K562 (cell line): ENCODE measurements at regions not wholly inside any gene's neighbourhood (a gene's known extent, or its start where the extent isn't known, plus 50 kb on each side); places are given as distances from the start of the nearest gene placed in this dataset.

Source experiments
- ATF7 ChIP-seq: fragments of 450-650 bp; IDR thresholded peaks from 2 replicates; pipeline ENCODE4 v1.7.1; 2014; ENCODE audit warnings: mild to moderate bottlenecking, moderate library complexity
- CHD1 ChIP-seq: fragments of 200-600 bp; sonication (generic); IDR thresholded peaks from one replicate; pipeline ENCODE4 v1.6.1; 2012; ENCODE audit warnings: mild to moderate bottlenecking, moderate library complexity, low read length, inconsistent platforms
- DPF2 ChIP-seq: fragments of 450-650 bp; IDR thresholded peaks from 2 replicates; pipeline ENCODE4 v1.6.1; 2016
- ETV1 ChIP-seq: fragments of 450-650 bp; conservative IDR thresholded peaks from 2 replicates; pipeline ENCODE4 v1.6.1; 2016; ENCODE audit warnings: missing genetic modification characterization, control low read depth, low read depth, missing compliant biosample characterization
- HDAC6 ChIP-seq: IDR thresholded peaks from 2 replicates; pipeline ENCODE4 v1.6.1; 2012; ENCODE audit warnings: low read depth, mild to moderate bottlenecking, control low read depth, inconsistent platforms, low read length, moderate library complexity
- HMG20A ChIP-seq: fragments of 450-650 bp; formaldehyde crosslinking; conservative IDR thresholded peaks from 2 replicates; pipeline ENCODE4 v1.4.0; 2020; ENCODE audit warnings: mild to moderate bottlenecking, mixed read lengths
- HMG20B ChIP-seq: fragments of 250-450 bp; sonication (Bioruptor Pico); IDR thresholded peaks from 2 replicates; pipeline ENCODE4 v1.5.0; 2021; ENCODE audit warnings: mild to moderate bottlenecking
- KLF6 ChIP-seq: fragments of 250-450 bp; sonication (Bioruptor Pico); IDR thresholded peaks from 2 replicates; pipeline ENCODE4 v1.4.0; 2020; ENCODE audit warnings: mild to moderate bottlenecking, moderate library complexity, borderline replicate concordance
- MAZ ChIP-seq, 2 experiments: fragments of 450-650 bp in 1 of 2; sonication (generic) in 1 of 2; formaldehyde crosslinking; IDR thresholded peaks in 1 of 2; conservative IDR thresholded peaks in 1 of 2; 2 replicates each; pipeline versions ENCODE4 v1.4.0 to v1.5.0; 2020; ENCODE audit warnings: mild to moderate bottlenecking in 1 of 2, missing genetic modification reagents in 1 of 2
- THRAP3 ChIP-seq: fragments of 450-650 bp; IDR thresholded peaks from 2 replicates; pipeline ENCODE4 v1.6.1; 2016; ENCODE audit warnings: mild to moderate bottlenecking, inconsistent platforms, borderline replicate concordance
- ZBTB1 ChIP-seq: sonication (generic); formaldehyde crosslinking; IDR thresholded peaks from 2 replicates; pipeline ENCODE4 v1.8.1; 2023; ENCODE audit warnings: missing genetic modification reagents, low read depth, mild to moderate bottlenecking, borderline replicate concordance
- ZFP30 ChIP-seq: fragments of 250-450 bp; sonication (Bioruptor Pico); IDR thresholded peaks from 2 replicates; pipeline ENCODE4 v1.8.0; 2022; ENCODE audit warnings: moderate library complexity, mild to moderate bottlenecking, inconsistent platforms, borderline replicate concordance
- ZNF121 ChIP-seq: sonication (generic); formaldehyde crosslinking; conservative IDR thresholded peaks from 2 replicates; pipeline ENCODE4 v1.8.0; 2022; ENCODE audit warnings: missing genetic modification reagents
- ZNF431 ChIP-seq: sonication (generic); formaldehyde crosslinking; IDR thresholded peaks from 2 replicates; pipeline ENCODE4 v1.8.0; 2022; ENCODE audit warnings: mild to moderate bottlenecking, missing genetic modification reagents
- TF ChIP-seq, protein P1 (sequence below): fragments of 450-650 bp; formaldehyde crosslinking; IDR thresholded peaks from 2 replicates; pipeline ENCODE4 v1.4.0; 2020; ENCODE audit warnings: mild to moderate bottlenecking, mixed read lengths
- TF ChIP-seq, protein P2 (sequence below): fragments of 450-650 bp; IDR thresholded peaks from 2 replicates; pipeline ENCODE4 v1.6.1; 2016; ENCODE audit warnings: low read depth
- TF ChIP-seq, protein P3 (sequence below): fragments of 250-450 bp; sonication (Bioruptor Pico); IDR thresholded peaks from 2 replicates; pipeline ENCODE4 v1.4.0; 2020; ENCODE audit warnings: borderline replicate concordance

DNA sequence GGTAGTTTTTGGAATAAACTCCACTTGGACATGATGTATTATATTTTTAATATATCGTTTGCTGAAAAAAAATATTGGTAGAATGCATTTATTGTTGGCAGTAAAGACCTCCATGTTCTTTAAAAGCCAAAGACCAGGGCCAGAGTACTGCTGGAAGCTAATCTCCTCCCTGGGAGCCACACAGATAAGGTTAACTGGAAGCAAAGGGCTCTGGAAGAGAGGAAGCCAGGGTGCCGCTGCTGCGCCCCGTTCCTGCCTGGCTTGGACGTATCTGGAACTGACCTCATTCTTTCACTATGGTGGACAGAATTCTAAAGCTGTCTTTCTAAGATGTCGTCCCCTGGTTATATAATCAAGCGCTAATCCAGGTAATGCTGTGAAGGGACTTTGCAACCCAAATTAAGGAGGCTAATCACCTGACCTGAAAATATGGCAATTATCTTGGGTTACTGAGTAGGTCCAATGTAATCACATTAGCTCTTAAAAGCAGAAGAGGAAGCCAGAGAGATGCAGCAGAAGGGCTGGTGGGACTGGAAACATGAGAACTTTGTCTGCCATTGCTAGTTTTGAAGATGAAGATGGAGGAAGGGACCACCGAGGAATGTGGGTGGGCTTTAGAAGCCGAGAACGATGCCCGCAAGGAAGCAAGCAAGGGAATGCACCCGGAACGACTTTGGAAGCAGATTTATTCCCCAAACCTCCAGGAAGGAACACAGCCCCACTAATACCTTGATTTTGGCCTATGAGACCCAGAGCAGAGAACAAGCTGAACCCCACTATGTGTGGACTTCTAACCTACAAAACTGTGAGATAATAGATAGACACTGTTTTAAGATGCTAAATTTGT, 167.7 kb upstream of the KCNJ15 start (continued):
- TF ChIP-seq KLF6 (CRISPR knock-in tag) (no peak), THRAP3 (no peak), HDAC6 (no peak), ZNF121 (CRISPR knock-in tag) (no peak), ZBTB1 (no peak), HMG20A (CRISPR knock-in tag) (no peak), ETV1 (tag) (no peak), ATF7 (peak; percentile 42; the same call in 1 of the 2 replicates), HMG20B (CRISPR knock-in tag) (no peak), ZNF431 (CRISPR knock-in tag) (0 out of 2 replicates have a peak, but pooled peaks have one; percentile 27), CHD1 (peak; percentile 37), DPF2 (no peak; the same call in 1 of the 2 replicates), MAZ (CRISPR knock-in tag; conservative IDR thresholded peaks at IDR 0.05 in 1 of 2, IDR thresholded peaks at IDR 0.05 in 1 of 2) (0 out of 4 replicates have a peak, but pooled peaks of 1 of the 2 experiments have one; percentile 18), ZFP30 (CRISPR knock-in tag) (no peak)
- TF ChIP-seq, protein P1, sequence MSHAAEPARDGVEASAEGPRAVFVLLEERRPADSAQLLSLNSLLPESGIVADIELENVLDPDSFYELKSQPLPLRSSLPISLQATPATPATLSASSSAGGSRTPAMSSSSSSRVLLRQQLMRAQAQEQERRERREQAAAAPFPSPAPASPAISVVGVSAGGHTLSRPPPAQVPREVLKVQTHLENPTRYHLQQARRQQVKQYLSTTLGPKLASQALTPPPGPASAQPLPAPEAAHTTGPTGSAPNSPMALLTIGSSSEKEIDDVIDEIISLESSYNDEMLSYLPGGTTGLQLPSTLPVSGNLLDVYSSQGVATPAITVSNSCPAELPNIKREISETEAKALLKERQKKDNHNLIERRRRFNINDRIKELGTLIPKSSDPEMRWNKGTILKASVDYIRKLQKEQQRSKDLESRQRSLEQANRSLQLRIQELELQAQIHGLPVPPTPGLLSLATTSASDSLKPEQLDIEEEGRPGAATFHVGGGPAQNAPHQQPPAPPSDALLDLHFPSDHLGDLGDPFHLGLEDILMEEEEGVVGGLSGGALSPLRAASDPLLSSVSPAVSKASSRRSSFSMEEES (CRISPR knock-in tag): no peak
- TF ChIP-seq, protein P2, sequence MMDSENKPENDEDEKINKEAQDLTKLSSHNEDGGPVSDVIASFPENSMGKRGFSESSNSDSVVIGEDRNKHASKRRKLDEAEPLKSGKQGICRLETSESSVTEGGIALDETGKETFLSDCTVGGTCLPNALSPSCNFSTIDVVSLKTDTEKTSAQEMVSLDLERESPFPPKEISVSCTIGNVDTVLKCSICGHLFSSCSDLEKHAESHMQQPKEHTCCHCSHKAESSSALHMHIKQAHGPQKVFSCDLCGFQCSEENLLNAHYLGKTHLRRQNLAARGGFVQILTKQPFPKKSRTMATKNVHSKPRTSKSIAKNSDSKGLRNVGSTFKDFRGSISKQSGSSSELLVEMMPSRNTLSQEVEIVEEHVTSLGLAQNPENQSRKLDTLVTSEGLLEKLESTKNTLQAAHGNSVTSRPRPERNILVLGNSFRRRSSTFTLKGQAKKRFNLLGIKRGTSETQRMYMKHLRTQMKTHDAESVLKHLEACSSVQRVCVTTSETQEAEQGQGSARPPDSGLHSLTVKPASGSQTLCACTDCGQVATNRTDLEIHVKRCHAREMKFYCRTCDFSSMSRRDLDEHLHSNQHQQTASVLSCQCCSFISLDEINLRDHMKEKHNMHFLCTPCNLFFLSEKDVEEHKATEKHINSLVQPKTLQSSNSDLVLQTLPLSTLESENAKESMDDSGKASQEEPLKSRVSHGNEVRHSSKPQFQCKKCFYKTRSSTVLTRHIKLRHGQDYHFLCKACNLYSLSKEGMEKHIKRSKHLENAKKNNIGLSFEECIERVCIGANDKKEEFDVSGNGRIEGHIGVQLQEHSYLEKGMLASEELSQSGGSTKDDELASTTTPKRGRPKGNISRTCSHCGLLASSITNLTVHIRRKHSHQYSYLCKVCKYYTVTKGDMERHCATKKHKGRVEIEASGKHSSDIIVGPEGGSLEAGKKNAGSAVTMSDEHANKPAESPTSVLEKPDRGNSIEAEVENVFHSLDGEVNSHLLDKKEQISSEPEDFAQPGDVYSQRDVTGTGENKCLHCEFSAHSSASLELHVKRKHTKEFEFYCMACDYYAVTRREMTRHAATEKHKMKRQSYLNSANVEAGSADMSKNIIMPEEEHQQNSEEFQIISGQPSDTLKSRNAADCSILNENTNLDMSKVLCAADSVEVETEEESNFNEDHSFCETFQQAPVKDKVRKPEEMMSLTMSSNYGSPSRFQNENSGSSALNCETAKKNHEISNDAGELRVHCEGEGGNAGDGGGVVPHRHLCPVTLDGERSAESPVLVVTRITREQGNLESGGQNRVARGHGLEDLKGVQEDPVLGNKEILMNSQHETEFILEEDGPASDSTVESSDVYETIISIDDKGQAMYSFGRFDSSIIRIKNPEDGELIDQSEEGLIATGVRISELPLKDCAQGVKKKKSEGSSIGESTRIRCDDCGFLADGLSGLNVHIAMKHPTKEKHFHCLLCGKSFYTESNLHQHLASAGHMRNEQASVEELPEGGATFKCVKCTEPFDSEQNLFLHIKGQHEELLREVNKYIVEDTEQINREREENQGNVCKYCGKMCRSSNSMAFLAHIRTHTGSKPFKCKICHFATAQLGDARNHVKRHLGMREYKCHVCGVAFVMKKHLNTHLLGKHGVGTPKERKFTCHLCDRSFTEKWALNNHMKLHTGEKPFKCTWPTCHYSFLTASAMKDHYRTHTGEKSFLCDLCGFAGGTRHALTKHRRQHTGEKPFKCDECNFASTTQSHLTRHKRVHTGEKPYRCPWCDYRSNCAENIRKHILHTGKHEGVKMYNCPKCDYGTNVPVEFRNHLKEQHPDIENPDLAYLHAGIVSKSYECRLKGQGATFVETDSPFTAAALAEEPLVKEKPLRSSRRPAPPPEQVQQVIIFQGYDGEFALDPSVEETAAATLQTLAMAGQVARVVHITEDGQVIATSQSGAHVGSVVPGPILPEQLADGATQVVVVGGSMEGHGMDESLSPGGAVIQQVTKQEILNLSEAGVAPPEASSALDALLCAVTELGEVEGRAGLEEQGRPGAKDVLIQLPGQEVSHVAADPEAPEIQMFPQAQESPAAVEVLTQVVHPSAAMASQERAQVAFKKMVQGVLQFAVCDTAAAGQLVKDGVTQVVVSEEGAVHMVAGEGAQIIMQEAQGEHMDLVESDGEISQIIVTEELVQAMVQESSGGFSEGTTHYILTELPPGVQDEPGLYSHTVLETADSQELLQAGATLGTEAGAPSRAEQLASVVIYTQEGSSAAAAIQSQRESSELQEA: no peak
- TF ChIP-seq, protein P3, sequence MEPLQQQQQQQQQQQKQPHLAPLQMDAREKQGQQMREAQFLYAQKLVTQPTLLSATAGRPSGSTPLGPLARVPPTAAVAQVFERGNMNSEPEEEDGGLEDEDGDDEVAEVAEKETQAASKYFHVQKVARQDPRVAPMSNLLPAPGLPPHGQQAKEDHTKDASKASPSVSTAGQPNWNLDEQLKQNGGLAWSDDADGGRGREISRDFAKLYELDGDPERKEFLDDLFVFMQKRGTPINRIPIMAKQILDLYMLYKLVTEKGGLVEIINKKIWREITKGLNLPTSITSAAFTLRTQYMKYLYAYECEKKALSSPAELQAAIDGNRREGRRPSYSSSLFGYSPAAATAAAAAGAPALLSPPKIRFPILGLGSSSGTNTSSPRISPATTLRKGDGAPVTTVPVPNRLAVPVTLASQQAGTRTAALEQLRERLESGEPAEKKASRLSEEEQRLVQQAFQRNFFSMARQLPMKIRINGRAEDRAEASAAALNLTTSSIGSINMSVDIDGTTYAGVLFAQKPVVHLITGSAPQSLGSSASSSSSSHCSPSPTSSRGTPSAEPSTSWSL (CRISPR knock-in tag): no peak
